Liver (tissue), 3 donors: ENCODE measurements at regions not wholly inside any gene's neighbourhood (a gene's known extent, or its start where the extent isn't known, plus 50 kb on each side); places are given as distances from the start of the nearest gene placed in this dataset.

Experiments used
- EGR1 ChIP-seq, 2 donors: IDR thresholded peaks; 2 replicates each; pipeline ENCODE4 v1.6.1; 2016 to 2018; ENCODE audit warnings: antibody characterized with exemption in 2 of 2, low read depth in 2 of 2
- JUND ChIP-seq, 2 donors: IDR thresholded peaks; 2 replicates each; pipeline ENCODE4 v1.6.1; 2016; ENCODE audit warnings: antibody characterized with exemption in 2 of 2
- RXRA ChIP-seq, 2 donors: IDR thresholded peaks; 2 replicates each; pipeline ENCODE4 v1.6.1; 2017 to 2018; ENCODE audit warnings: antibody characterized with exemption in 2 of 2, mild to moderate bottlenecking in 1 of 2
- TF ChIP-seq, protein P1 (sequence below): fragments of 150-350 bp; IDR thresholded peaks from 2 replicates; pipeline ENCODE4 v1.5.1; 2017; ENCODE audit warnings: improper control_type of control experiment, low read depth, low read length; ENCODE audit not compliant: missing input control
- TF ChIP-seq, protein P2 (sequence below): IDR thresholded peaks from 2 replicates; pipeline ENCODE4 v1.6.1; 2016; ENCODE audit warnings: antibody characterized with exemption
- TF ChIP-seq, protein P3 (sequence below): IDR thresholded peaks from 2 replicates; pipeline ENCODE4 v1.6.1; 2016; ENCODE audit warnings: antibody characterized with exemption, mild to moderate bottlenecking
- donor health status: healthy.
- donor health status: healthy.

DNA sequence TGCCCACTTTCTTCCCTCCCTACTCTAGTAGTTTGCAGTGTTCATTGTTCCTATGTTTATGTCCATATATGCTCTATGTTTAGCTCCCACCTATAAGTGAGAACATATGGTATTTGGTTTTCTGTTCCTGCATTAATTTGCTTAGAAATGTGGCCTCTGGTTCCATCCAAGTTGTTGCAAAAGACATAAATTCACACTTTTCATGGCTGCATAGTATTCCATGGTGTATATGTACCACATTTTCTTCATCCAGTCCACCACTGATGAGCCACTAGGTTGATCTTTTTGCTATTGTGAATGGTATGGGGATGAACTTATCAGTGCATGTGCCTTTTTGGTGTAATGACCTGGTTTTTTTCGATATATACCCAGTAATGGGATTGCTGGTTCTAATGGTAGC, 1089.1 kb downstream of the GRM8 start:
- TF ChIP-seq, protein P1, sequence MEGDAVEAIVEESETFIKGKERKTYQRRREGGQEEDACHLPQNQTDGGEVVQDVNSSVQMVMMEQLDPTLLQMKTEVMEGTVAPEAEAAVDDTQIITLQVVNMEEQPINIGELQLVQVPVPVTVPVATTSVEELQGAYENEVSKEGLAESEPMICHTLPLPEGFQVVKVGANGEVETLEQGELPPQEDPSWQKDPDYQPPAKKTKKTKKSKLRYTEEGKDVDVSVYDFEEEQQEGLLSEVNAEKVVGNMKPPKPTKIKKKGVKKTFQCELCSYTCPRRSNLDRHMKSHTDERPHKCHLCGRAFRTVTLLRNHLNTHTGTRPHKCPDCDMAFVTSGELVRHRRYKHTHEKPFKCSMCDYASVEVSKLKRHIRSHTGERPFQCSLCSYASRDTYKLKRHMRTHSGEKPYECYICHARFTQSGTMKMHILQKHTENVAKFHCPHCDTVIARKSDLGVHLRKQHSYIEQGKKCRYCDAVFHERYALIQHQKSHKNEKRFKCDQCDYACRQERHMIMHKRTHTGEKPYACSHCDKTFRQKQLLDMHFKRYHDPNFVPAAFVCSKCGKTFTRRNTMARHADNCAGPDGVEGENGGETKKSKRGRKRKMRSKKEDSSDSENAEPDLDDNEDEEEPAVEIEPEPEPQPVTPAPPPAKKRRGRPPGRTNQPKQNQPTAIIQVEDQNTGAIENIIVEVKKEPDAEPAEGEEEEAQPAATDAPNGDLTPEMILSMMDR = no peak
- TF ChIP-seq, protein P2, sequence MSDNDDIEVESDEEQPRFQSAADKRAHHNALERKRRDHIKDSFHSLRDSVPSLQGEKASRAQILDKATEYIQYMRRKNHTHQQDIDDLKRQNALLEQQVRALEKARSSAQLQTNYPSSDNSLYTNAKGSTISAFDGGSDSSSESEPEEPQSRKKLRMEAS = no peak
- TF ChIP-seq EGR1 (IDR thresholded peaks at IDR 0.05; ENCODE audit: low read depth in 2 of 2) (no peak), JUND (IDR thresholded peaks at IDR 0.05) (no peak), RXRA (IDR thresholded peaks at IDR 0.05) (no peak)
- TF ChIP-seq, protein P3, sequence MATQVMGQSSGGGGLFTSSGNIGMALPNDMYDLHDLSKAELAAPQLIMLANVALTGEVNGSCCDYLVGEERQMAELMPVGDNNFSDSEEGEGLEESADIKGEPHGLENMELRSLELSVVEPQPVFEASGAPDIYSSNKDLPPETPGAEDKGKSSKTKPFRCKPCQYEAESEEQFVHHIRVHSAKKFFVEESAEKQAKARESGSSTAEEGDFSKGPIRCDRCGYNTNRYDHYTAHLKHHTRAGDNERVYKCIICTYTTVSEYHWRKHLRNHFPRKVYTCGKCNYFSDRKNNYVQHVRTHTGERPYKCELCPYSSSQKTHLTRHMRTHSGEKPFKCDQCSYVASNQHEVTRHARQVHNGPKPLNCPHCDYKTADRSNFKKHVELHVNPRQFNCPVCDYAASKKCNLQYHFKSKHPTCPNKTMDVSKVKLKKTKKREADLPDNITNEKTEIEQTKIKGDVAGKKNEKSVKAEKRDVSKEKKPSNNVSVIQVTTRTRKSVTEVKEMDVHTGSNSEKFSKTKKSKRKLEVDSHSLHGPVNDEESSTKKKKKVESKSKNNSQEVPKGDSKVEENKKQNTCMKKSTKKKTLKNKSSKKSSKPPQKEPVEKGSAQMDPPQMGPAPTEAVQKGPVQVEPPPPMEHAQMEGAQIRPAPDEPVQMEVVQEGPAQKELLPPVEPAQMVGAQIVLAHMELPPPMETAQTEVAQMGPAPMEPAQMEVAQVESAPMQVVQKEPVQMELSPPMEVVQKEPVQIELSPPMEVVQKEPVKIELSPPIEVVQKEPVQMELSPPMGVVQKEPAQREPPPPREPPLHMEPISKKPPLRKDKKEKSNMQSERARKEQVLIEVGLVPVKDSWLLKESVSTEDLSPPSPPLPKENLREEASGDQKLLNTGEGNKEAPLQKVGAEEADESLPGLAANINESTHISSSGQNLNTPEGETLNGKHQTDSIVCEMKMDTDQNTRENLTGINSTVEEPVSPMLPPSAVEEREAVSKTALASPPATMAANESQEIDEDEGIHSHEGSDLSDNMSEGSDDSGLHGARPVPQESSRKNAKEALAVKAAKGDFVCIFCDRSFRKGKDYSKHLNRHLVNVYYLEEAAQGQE = no peak
